B cell (primary cell): ENCODE measurements at regions not wholly inside any gene's neighbourhood (a gene's known extent, or its start where the extent isn't known, plus 50 kb on each side); places are given as distances from the start of the nearest gene placed in this dataset.

Source experiments
- ATAC-seq: fragments of 200-7000 bp; cut with Tn5 transposase; one replicate; pipeline ENCODE4 v1.10.0; 2021; ENCODE audit warnings: low read depth, mild to moderate bottlenecking, moderate number of reproducible peaks, moderate library complexity
- CTCF ChIA-PET: fragments of 350-600 bp; sonication (Branson Sonifier 250); formaldehyde crosslinking; loops from one replicate; lab custom pipeline; 2021; ENCODE audit warnings: antibody characterized with exemption, inconsistent platforms; lab: Charles Lee
- POLR2A ChIA-PET: fragments of 350-600 bp; sonication (Branson Sonifier 250); formaldehyde crosslinking; loops from one replicate; lab custom pipeline; 2021; ENCODE audit warnings: antibody characterized with exemption; lab: Charles Lee
- DNase-seq: peaks from one replicate; pipeline ENCODE4 v3.0.0; 2013
- H2AFZ ChIP-seq: 2 replicates; pipeline ENCODE4 v1.6.1; 2012; ENCODE audit warnings: mild to moderate bottlenecking, low read depth, low read length; ENCODE audit not compliant: insufficient read depth, poor library complexity, severe bottlenecking
- H3K27ac ChIP-seq, 2 donors: 1 replicate in 1 of 2; 2 replicates in 1 of 2; pipeline ENCODE4 v1.5.1; 2012 to 2013; ENCODE audit warnings: low read length in 2 of 2, mild to moderate bottlenecking in 2 of 2, moderate library complexity in 1 of 2
- H3K27me3 ChIP-seq, 4 experiments: fragments of 200-600 bp in 1 of 4; sonication (generic) in 1 of 4; replicated peaks in 1 of 4; 1 replicate in 2 of 4; 2 replicates in 2 of 4; pipeline versions ENCODE4 v1.6.1 to v1.7.0; 2013 to 2016; ENCODE audit warnings: low read length in 3 of 4, mild to moderate bottlenecking in 2 of 4, mixed read lengths in 1 of 4, moderate library complexity in 1 of 4; ENCODE audit not compliant: insufficient read depth in 4 of 4, control insufficient read depth in 3 of 4; ENCODE audit errors: control extremely low read depth in 1 of 4
- H3K36me3 ChIP-seq, 2 experiments: replicated peaks in 1 of 2; 1 replicate in 1 of 2; 2 replicates in 1 of 2; pipeline versions ENCODE4 v1.6.1 to v1.7.1; 2013; ENCODE audit warnings: low read length in 1 of 2; ENCODE audit not compliant: insufficient read depth in 2 of 2, control insufficient read depth in 1 of 2; ENCODE audit errors: control extremely low read depth in 1 of 2, extremely low read depth in 1 of 2
- H3K4me1 ChIP-seq, 2 donors: fragments of 200-600 bp in 1 of 2; sonication (generic) in 1 of 2; 1 replicate in 1 of 2; 2 replicates in 1 of 2; pipeline versions ENCODE4 v1.5.1 to v1.6.1; 2013 to 2017; ENCODE audit warnings: low read length in 2 of 2; ENCODE audit not compliant: control insufficient read depth in 2 of 2, insufficient read depth in 2 of 2
- H3K4me2 ChIP-seq: replicated peaks from 2 replicates; pipeline ENCODE3; 2012; ENCODE audit warnings: mild to moderate bottlenecking, low read depth, low read length; ENCODE audit not compliant: poor library complexity, severe bottlenecking
- H3K4me3 ChIP-seq, 5 experiments: fragments of 200-600 bp in 1 of 5; sonication (generic) in 1 of 5; 1 replicate in 3 of 5; 2 replicates in 2 of 5; pipeline versions ENCODE4 v1.5.1 to v1.7.0; 2011 to 2016; ENCODE audit warnings: low read length in 4 of 5, mild to moderate bottlenecking in 4 of 5, low read depth in 2 of 5, control low read depth in 1 of 5, moderate library complexity in 1 of 5; ENCODE audit not compliant: insufficient read depth in 1 of 5; ENCODE audit errors: control extremely low read depth in 1 of 5, extremely low read depth in 1 of 5
- H3K79me2 ChIP-seq: fragments of 200-600 bp; sonication (generic); one replicate; pipeline ENCODE4 v1.6.0; 2016; ENCODE audit warnings: low read length; ENCODE audit not compliant: control insufficient read depth, insufficient read depth
- H3K9ac ChIP-seq: fragments of 200-600 bp; sonication (generic); 2 replicates; pipeline ENCODE4 v1.6.1; 2017; ENCODE audit warnings: mild to moderate bottlenecking, low read length, moderate library complexity
- H3K9me3 ChIP-seq, 3 donors: one replicate each; pipeline versions ENCODE4 v1.6.1 to v1.7.1; 2013; ENCODE audit warnings: low read length in 2 of 3; ENCODE audit not compliant: control insufficient read depth in 2 of 3, insufficient read depth in 1 of 3; ENCODE audit errors: control extremely low read depth in 1 of 3
- H4K20me1 ChIP-seq: 2 replicates; pipeline ENCODE4 v1.6.0; 2012; ENCODE audit warnings: mild to moderate bottlenecking, low read length; ENCODE audit not compliant: insufficient read depth, control insufficient read depth, poor library complexity, severe bottlenecking
- H3K27ac Mint-ChIP-seq: one replicate; pipeline ENCODE4 v1.8.0; 2021; ENCODE audit warnings: mixed read lengths
- H3K27me3 Mint-ChIP-seq: one replicate; pipeline ENCODE4 v1.8.0; 2021; ENCODE audit warnings: mixed read lengths
- H3K4me1 Mint-ChIP-seq: one replicate; pipeline ENCODE4 v1.8.0; 2021; ENCODE audit warnings: mixed read lengths
- H3K4me3 Mint-ChIP-seq: one replicate; pipeline ENCODE4 v1.8.0; 2021; ENCODE audit warnings: mixed read lengths
- H3K9me3 Mint-ChIP-seq: one replicate; pipeline ENCODE4 v1.8.0; 2022; ENCODE audit warnings: mixed read lengths; ENCODE audit not compliant: insufficient read depth
- CTCF ChIP-seq: fragments of 200-600 bp; IDR thresholded peaks from one replicate; pipeline ENCODE4 v1.8.0; 2022; ENCODE audit warnings: antibody characterized with exemption, mild to moderate bottlenecking
- EZH2 ChIP-seq: IDR thresholded peaks from 2 replicates; pipeline ENCODE4 v1.6.1; 2012; ENCODE audit warnings: borderline replicate concordance, low read depth, mild to moderate bottlenecking, moderate library complexity, low read length; ENCODE audit not compliant: insufficient read depth, poor library complexity, severe bottlenecking
- WGBS: methylation state at CpG from one replicate; pipeline ENCODE4 v1.1.5; 2013; ENCODE audit warnings: missing lambda C conversion rate; ENCODE audit not compliant: insufficient coverage; 5-methylcytosine and 5-hydroxymethylcytosine counted together
- intact Hi-C: fragments of 100-400 bp; cut with micrococcal nuclease; formaldehyde crosslinking; loops from one replicate; pipeline ENCODE4 v1.10.0; 2022

- Histone ChIP-seq H3K4me3 (no peak overlapping the region), H3K4me1 (no peaks in the 10 kb centered on the region), H3K27ac (no peak overlapping the region), H3K36me3 (no peaks in the 10 kb centered on the region), H2AFZ (no peak overlapping the region), H3K9me3 (no peaks in the 10 kb centered on the region), H3K4me2 (no peak overlapping the region), H3K79me2 (no peaks in the 10 kb centered on the region), H3K9ac (no peak overlapping the region), H3K27me3 (no peaks in the 10 kb centered on the region), H4K20me1 (no peaks in the 10 kb centered on the region)
- no peak overlapping the region for H3K27ac Mint-ChIP-seq
- DNase-seq = no peak
- H3K4me1 Mint-ChIP-seq = no peaks in the 10 kb centered on the region
- H3K4me3 Mint-ChIP-seq = no peak overlapping the region
- intact Hi-C loops = no loop called here
- ATAC-seq = no peak
- WGBS = 60% methylated on average over 1 of the region's 2 CpGs
- H3K27me3 Mint-ChIP-seq = no peaks in the 10 kb centered on the region
- no peaks in the 10 kb centered on the region for H3K9me3 Mint-ChIP-seq
- no peak for TF ChIP-seq EZH2
- CTCF ChIA-PET = no interaction called here
- POLR2A ChIA-PET = no interaction called here
Observed at GRCh38 chr2:52939250-52939649, 828.4 kb upstream of the CHAC2 start.

- intact Hi-C loops = no loop called here
- Histone ChIP-seq H3K9ac (no peak overlapping the region), H3K27ac (no peak overlapping the region), H3K36me3 (no peaks in the 10 kb centered on the region), H3K79me2 (no peaks in the 10 kb centered on the region), H3K4me3 (no peak overlapping the region), H2AFZ (no peak overlapping the region), H4K20me1 (no peaks in the 10 kb centered on the region), H3K4me1 (no peaks in the 10 kb centered on the region), H3K27me3 (no peaks in the 10 kb centered on the region), H3K9me3 (no peaks in the 10 kb centered on the region), H3K4me2 (no peak overlapping the region)
- ATAC-seq (no peak), DNase-seq (no peak)
- ChIA-PET CTCF (no interaction called here), POLR2A (no interaction called here)
- Mint-ChIP-seq H3K4me3 (no peak overlapping the region), H3K27ac (no peak overlapping the region), H3K9me3 (no peaks in the 10 kb centered on the region), H3K4me1 (no peaks in the 10 kb centered on the region), H3K27me3 (no peaks in the 10 kb centered on the region)
- no CpG with 5 or more reads among the region's 4 CpGs for WGBS
- TF ChIP-seq CTCF = no peak
- no peak for TF ChIP-seq EZH2
Observed at GRCh38 chr2:52936029-52936428, 831.6 kb upstream of the CHAC2 start.
